ENCODE measurements at regions not wholly inside any gene's neighbourhood (a gene's known extent, or its start where the extent isn't known, plus 50 kb on each side); places are given as distances from the start of the nearest gene placed in this dataset.

- TF ChIP-seq POLR2A (IDR thresholded peaks at IDR 0.05; ENCODE audit: low read depth) (no peak), CTCF (IDR thresholded peaks at IDR 0.05) (no peak)
Observed at GRCh38 chr3:24713516-24713915, 218.9 kb upstream of the THRB start.

Data from esophagus muscularis mucosa (tissue), 3 donors.